GM23338 (cell line): ENCODE measurements at regions not wholly inside any gene's neighbourhood (a gene's known extent, or its start where the extent isn't known, plus 50 kb on each side); places are given as distances from the start of the nearest gene placed in this dataset.

Experiments
- ATAC-seq: fragments of 200-7000 bp; cut with Tn5 transposase; 3 replicates; pipeline ENCODE4 v1.9.1; 2020
- DNase-seq: peaks from one replicate; pipeline ENCODE4 v3.0.0-alpha.2; 2015; ENCODE audit warnings: low spot score
- H2AFZ ChIP-seq: fragments of 200-600 bp; sonication (generic); 2 replicates; pipeline ENCODE4 v1.8.0; 2016; ENCODE audit warnings: antibody characterized with exemption, mild to moderate bottlenecking, moderate library complexity
- H3F3A ChIP-seq: fragments of 200-600 bp; sonication (generic); replicated peaks from 2 replicates; pipeline ENCODE4 v1.8.0; 2017; ENCODE audit warnings: antibody characterized with exemption, mixed run types, low read depth
- H3K27ac ChIP-seq: fragments of 200-600 bp; sonication (generic); 2 replicates; pipeline ENCODE4 v1.6.1; 2016; ENCODE audit warnings: low read depth
- H3K27me3 ChIP-seq: fragments of 200-600 bp; sonication (generic); 2 replicates; pipeline ENCODE4 v1.8.0; 2016; ENCODE audit warnings: mild to moderate bottlenecking, mixed run types, moderate library complexity; ENCODE audit not compliant: insufficient read depth
- H3K36me3 ChIP-seq: fragments of 200-600 bp; sonication (generic); 2 replicates; pipeline ENCODE4 v1.8.0; 2016; ENCODE audit warnings: mild to moderate bottlenecking; ENCODE audit not compliant: insufficient read depth
- H3K4me1 ChIP-seq: fragments of 200-600 bp; sonication (generic); 2 replicates; pipeline ENCODE4 v1.8.0; 2016; ENCODE audit warnings: mild to moderate bottlenecking, moderate library complexity; ENCODE audit not compliant: insufficient read depth
- H3K4me2 ChIP-seq: fragments of 200-600 bp; sonication (generic); 2 replicates; pipeline ENCODE4 v1.7.1; 2017; ENCODE audit warnings: mixed run types
- H3K4me3 ChIP-seq: fragments of 200-600 bp; sonication (generic); 2 replicates; pipeline ENCODE4 v1.6.1; 2016; ENCODE audit warnings: mixed run types
- H3K79me2 ChIP-seq: fragments of 200-600 bp; sonication (generic); replicated peaks from 2 replicates; pipeline ENCODE4 v1.8.0; 2017; ENCODE audit warnings: mild to moderate bottlenecking; ENCODE audit not compliant: insufficient read depth
- H3K9me2 ChIP-seq: fragments of 200-600 bp; sonication (generic); 2 replicates; pipeline ENCODE4 v1.8.0; 2017; ENCODE audit not compliant: insufficient read depth
- H4K20me1 ChIP-seq: fragments of 200-600 bp; sonication (generic); replicated peaks from 2 replicates; pipeline ENCODE4 v1.8.0; 2017; ENCODE audit warnings: mild to moderate bottlenecking; ENCODE audit not compliant: insufficient read depth
- H3K27ac Mint-ChIP-seq: 2 replicates; pipeline ENCODE4 v1.8.0; 2020; ENCODE audit warnings: inconsistent platforms, mild to moderate bottlenecking, moderate library complexity, mixed read lengths
- H3K27me3 Mint-ChIP-seq: 3 replicates; pipeline ENCODE4 v1.8.0; 2022; ENCODE audit warnings: low read depth, mild to moderate bottlenecking, moderate library complexity, mixed read lengths, inconsistent platforms; ENCODE audit not compliant: insufficient read depth, poor library complexity
- H3K36me3 Mint-ChIP-seq: 3 replicates; pipeline ENCODE4 v1.8.0; 2021; ENCODE audit warnings: low read depth, mild to moderate bottlenecking, inconsistent platforms, moderate library complexity, mixed read lengths
- H3K4me1 Mint-ChIP-seq: 3 replicates; pipeline ENCODE4 v1.8.0; 2020; ENCODE audit warnings: mild to moderate bottlenecking, inconsistent platforms, mixed read lengths
- H3K4me3 Mint-ChIP-seq: 3 replicates; pipeline ENCODE4 v1.8.0; 2021; ENCODE audit warnings: moderate library complexity, mild to moderate bottlenecking, inconsistent platforms, mixed read lengths
- H3K9me3 Mint-ChIP-seq: 3 replicates; pipeline ENCODE4 v1.8.0; 2020; ENCODE audit warnings: moderate library complexity, mild to moderate bottlenecking, inconsistent platforms, mixed read lengths
- EZH2 ChIP-seq: fragments of 200-600 bp; sonication (generic); IDR thresholded peaks from one replicate; pipeline ENCODE4 v1.8.0; 2017; ENCODE audit warnings: antibody characterized with exemption, mild to moderate bottlenecking, low read depth; ENCODE audit not compliant: unreplicated experiment
- EZH2phosphoT487 ChIP-seq: fragments of 200-600 bp; sonication (generic); IDR thresholded peaks from one replicate; pipeline ENCODE4 v1.8.1; 2018; ENCODE audit warnings: antibody characterized with exemption; ENCODE audit not compliant: unreplicated experiment
- NANOG ChIP-seq: IDR thresholded peaks from 2 replicates; pipeline ENCODE4 v1.6.1; 2016; ENCODE audit warnings: antibody characterized with exemption, borderline replicate concordance
- POLR2AphosphoS5 ChIP-seq: IDR thresholded peaks from 2 replicates; pipeline ENCODE4 v1.6.1; 2016; ENCODE audit warnings: antibody characterized with exemption, low read depth
- ZNF331 ChIP-seq: fragments of 250-450 bp; sonication (Bioruptor Pico); IDR thresholded peaks from 2 replicates; pipeline ENCODE4 v1.5.0; 2020; ENCODE audit warnings: low read depth, mild to moderate bottlenecking, moderate library complexity
- TF ChIP-seq, protein P1 (sequence below): IDR thresholded peaks from one replicate; pipeline ENCODE4 v1.6.1; 2018; ENCODE audit warnings: antibody characterized with exemption; ENCODE audit not compliant: unreplicated experiment
- TF ChIP-seq, protein P2 (sequence below): IDR thresholded peaks from 2 replicates; pipeline ENCODE4 v1.6.1; 2016; ENCODE audit warnings: antibody characterized with exemption
- TF ChIP-seq, protein P3 (sequence below), 2 experiments: fragments of 200-600 bp in 1 of 2; sonication (generic) in 1 of 2; conservative IDR thresholded peaks; 2 replicates each; pipeline versions ENCODE4 v1.5.1 to v1.6.1; 2016 to 2017; ENCODE audit warnings: antibody characterized with exemption in 2 of 2, low read depth in 2 of 2, mild to moderate bottlenecking in 2 of 2, moderate library complexity in 1 of 2
- TF ChIP-seq, protein P4 (sequence below): fragments of 250-450 bp; sonication (Bioruptor Pico); IDR thresholded peaks from 2 replicates; pipeline ENCODE4 v1.5.0; 2020; ENCODE audit warnings: mild to moderate bottlenecking, moderate library complexity

DNA sequence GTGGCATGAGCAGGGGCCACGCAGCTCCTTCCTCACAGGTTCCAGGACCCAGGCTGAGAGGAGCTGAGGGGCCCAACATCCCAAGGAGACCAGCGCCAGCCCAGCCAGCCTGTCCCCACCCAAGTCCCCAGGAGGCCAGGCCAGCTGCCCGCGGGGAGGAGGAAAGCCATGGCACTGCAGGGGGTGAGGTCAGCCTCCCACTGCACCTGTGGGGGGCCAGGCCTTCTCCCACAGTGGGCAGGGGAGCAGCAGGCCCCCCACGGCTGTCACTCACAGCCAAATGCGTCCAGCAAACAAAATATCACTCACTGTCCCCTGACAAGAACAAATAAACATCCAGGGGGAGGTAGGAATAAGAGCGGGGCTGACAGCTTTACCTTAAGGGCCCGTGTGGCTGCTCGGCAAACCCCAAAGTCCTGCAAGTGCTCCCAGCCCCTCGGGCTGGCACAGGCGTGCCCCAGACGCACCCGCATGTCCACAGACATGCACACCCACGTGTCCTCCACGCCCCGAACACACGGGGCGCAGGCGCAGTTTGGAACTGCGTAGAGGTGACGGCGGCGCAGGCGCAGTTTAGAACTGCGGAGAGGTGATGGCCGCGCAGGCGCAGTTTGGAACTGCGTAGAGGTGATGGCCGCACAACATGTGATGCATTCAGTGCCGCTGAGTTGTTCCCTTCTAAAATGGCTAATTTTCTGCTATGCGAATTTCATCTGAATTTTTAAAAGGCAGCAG lies 291.1 kb downstream of the FOXL1 start:
- Histone ChIP-seq H3K9me2 (no peaks in the 10 kb centered on the region), H4K20me1 (no peaks in the 10 kb centered on the region), H3K4me3 (no peak overlapping the region), H3K79me2 (no peaks in the 10 kb centered on the region), H3K36me3 (no peaks in the 10 kb centered on the region), H3F3A (no peaks in the 10 kb centered on the region), H3K27me3 (no peaks in the 10 kb centered on the region), H3K4me2 (no peak overlapping the region), H3K27ac (no peak overlapping the region), H2AFZ (no peak overlapping the region), H3K4me1 (no peaks in the 10 kb centered on the region)
- TF ChIP-seq NANOG = no peak
- TF ChIP-seq ZNF331 (CRISPR knock-in tag) = no peak
- TF ChIP-seq, protein P1, sequence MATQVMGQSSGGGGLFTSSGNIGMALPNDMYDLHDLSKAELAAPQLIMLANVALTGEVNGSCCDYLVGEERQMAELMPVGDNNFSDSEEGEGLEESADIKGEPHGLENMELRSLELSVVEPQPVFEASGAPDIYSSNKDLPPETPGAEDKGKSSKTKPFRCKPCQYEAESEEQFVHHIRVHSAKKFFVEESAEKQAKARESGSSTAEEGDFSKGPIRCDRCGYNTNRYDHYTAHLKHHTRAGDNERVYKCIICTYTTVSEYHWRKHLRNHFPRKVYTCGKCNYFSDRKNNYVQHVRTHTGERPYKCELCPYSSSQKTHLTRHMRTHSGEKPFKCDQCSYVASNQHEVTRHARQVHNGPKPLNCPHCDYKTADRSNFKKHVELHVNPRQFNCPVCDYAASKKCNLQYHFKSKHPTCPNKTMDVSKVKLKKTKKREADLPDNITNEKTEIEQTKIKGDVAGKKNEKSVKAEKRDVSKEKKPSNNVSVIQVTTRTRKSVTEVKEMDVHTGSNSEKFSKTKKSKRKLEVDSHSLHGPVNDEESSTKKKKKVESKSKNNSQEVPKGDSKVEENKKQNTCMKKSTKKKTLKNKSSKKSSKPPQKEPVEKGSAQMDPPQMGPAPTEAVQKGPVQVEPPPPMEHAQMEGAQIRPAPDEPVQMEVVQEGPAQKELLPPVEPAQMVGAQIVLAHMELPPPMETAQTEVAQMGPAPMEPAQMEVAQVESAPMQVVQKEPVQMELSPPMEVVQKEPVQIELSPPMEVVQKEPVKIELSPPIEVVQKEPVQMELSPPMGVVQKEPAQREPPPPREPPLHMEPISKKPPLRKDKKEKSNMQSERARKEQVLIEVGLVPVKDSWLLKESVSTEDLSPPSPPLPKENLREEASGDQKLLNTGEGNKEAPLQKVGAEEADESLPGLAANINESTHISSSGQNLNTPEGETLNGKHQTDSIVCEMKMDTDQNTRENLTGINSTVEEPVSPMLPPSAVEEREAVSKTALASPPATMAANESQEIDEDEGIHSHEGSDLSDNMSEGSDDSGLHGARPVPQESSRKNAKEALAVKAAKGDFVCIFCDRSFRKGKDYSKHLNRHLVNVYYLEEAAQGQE = no peak
- TF ChIP-seq, protein P2, sequence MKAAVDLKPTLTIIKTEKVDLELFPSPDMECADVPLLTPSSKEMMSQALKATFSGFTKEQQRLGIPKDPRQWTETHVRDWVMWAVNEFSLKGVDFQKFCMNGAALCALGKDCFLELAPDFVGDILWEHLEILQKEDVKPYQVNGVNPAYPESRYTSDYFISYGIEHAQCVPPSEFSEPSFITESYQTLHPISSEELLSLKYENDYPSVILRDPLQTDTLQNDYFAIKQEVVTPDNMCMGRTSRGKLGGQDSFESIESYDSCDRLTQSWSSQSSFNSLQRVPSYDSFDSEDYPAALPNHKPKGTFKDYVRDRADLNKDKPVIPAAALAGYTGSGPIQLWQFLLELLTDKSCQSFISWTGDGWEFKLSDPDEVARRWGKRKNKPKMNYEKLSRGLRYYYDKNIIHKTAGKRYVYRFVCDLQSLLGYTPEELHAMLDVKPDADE = no peak
- TF ChIP-seq POLR2AphosphoS5 = no peak
- TF ChIP-seq, protein P3, sequence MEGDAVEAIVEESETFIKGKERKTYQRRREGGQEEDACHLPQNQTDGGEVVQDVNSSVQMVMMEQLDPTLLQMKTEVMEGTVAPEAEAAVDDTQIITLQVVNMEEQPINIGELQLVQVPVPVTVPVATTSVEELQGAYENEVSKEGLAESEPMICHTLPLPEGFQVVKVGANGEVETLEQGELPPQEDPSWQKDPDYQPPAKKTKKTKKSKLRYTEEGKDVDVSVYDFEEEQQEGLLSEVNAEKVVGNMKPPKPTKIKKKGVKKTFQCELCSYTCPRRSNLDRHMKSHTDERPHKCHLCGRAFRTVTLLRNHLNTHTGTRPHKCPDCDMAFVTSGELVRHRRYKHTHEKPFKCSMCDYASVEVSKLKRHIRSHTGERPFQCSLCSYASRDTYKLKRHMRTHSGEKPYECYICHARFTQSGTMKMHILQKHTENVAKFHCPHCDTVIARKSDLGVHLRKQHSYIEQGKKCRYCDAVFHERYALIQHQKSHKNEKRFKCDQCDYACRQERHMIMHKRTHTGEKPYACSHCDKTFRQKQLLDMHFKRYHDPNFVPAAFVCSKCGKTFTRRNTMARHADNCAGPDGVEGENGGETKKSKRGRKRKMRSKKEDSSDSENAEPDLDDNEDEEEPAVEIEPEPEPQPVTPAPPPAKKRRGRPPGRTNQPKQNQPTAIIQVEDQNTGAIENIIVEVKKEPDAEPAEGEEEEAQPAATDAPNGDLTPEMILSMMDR (conservative IDR thresholded peaks at IDR 0.05; ENCODE audit: low read depth in 2 of 2) = no peak
- TF ChIP-seq EZH2phosphoT487 = no peak
- TF ChIP-seq EZH2 = no peak
- Mint-ChIP-seq H3K27ac (no peak overlapping the region), H3K9me3 (peaks cover 3% of the 10 kb centered on the region; the same call in 2 of the 3 replicates), H3K36me3 (no peaks in the 10 kb centered on the region; the same call in 2 of the 3 replicates), H3K27me3 (peaks cover 9% of the 10 kb centered on the region), H3K4me1 (peaks cover 3% of the 10 kb centered on the region; the same call in 1 of the 3 replicates), H3K4me3 (no peak overlapping the region)
- no peak for ATAC-seq
- no peak for DNase-seq

DNA sequence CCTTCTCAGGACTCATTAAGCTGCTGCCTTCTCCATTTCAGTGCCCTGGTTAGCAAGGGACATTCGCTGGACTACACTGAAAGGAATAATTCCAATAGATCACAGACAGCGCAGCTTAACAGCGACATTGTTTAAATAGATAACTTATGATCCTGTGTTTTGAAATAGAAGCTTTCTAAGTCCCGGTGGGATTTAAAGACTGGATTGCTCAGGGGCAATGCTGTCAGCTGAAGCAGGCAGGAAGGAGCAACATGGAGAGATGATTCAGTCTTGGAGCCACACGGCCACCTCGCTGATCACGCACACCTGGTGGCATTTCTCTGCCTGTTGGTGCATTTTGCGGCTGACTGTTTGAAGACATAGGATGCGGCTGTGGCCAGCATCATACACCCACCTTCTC lies 292.0 kb downstream of the FOXL1 start:
- Histone ChIP-seq H3F3A (no peaks in the 10 kb centered on the region), H3K79me2 (no peaks in the 10 kb centered on the region), H3K27ac (no peak overlapping the region), H3K36me3 (no peaks in the 10 kb centered on the region), H3K4me2 (no peak overlapping the region), H3K27me3 (no peaks in the 10 kb centered on the region), H3K4me3 (no peak overlapping the region), H3K4me1 (no peaks in the 10 kb centered on the region), H4K20me1 (no peaks in the 10 kb centered on the region), H2AFZ (no peak overlapping the region; the same call in 1 of the 2 replicates), H3K9me2 (no peaks in the 10 kb centered on the region)
- no peak overlapping the region for H3K27ac Mint-ChIP-seq
- no peaks in the 10 kb centered on the region; the same call in 2 of the 3 replicates for H3K9me3 Mint-ChIP-seq
- H3K36me3 Mint-ChIP-seq = no peaks in the 10 kb centered on the region; the same call in 2 of the 3 replicates
- no peak for ATAC-seq
- H3K4me1 Mint-ChIP-seq = peaks cover 3% of the 10 kb centered on the region; the same call in 1 of the 3 replicates
- no peak for DNase-seq
- no peak overlapping the region for H3K4me3 Mint-ChIP-seq
- H3K27me3 Mint-ChIP-seq = peaks cover 9% of the 10 kb centered on the region
- TF ChIP-seq, protein P4, sequence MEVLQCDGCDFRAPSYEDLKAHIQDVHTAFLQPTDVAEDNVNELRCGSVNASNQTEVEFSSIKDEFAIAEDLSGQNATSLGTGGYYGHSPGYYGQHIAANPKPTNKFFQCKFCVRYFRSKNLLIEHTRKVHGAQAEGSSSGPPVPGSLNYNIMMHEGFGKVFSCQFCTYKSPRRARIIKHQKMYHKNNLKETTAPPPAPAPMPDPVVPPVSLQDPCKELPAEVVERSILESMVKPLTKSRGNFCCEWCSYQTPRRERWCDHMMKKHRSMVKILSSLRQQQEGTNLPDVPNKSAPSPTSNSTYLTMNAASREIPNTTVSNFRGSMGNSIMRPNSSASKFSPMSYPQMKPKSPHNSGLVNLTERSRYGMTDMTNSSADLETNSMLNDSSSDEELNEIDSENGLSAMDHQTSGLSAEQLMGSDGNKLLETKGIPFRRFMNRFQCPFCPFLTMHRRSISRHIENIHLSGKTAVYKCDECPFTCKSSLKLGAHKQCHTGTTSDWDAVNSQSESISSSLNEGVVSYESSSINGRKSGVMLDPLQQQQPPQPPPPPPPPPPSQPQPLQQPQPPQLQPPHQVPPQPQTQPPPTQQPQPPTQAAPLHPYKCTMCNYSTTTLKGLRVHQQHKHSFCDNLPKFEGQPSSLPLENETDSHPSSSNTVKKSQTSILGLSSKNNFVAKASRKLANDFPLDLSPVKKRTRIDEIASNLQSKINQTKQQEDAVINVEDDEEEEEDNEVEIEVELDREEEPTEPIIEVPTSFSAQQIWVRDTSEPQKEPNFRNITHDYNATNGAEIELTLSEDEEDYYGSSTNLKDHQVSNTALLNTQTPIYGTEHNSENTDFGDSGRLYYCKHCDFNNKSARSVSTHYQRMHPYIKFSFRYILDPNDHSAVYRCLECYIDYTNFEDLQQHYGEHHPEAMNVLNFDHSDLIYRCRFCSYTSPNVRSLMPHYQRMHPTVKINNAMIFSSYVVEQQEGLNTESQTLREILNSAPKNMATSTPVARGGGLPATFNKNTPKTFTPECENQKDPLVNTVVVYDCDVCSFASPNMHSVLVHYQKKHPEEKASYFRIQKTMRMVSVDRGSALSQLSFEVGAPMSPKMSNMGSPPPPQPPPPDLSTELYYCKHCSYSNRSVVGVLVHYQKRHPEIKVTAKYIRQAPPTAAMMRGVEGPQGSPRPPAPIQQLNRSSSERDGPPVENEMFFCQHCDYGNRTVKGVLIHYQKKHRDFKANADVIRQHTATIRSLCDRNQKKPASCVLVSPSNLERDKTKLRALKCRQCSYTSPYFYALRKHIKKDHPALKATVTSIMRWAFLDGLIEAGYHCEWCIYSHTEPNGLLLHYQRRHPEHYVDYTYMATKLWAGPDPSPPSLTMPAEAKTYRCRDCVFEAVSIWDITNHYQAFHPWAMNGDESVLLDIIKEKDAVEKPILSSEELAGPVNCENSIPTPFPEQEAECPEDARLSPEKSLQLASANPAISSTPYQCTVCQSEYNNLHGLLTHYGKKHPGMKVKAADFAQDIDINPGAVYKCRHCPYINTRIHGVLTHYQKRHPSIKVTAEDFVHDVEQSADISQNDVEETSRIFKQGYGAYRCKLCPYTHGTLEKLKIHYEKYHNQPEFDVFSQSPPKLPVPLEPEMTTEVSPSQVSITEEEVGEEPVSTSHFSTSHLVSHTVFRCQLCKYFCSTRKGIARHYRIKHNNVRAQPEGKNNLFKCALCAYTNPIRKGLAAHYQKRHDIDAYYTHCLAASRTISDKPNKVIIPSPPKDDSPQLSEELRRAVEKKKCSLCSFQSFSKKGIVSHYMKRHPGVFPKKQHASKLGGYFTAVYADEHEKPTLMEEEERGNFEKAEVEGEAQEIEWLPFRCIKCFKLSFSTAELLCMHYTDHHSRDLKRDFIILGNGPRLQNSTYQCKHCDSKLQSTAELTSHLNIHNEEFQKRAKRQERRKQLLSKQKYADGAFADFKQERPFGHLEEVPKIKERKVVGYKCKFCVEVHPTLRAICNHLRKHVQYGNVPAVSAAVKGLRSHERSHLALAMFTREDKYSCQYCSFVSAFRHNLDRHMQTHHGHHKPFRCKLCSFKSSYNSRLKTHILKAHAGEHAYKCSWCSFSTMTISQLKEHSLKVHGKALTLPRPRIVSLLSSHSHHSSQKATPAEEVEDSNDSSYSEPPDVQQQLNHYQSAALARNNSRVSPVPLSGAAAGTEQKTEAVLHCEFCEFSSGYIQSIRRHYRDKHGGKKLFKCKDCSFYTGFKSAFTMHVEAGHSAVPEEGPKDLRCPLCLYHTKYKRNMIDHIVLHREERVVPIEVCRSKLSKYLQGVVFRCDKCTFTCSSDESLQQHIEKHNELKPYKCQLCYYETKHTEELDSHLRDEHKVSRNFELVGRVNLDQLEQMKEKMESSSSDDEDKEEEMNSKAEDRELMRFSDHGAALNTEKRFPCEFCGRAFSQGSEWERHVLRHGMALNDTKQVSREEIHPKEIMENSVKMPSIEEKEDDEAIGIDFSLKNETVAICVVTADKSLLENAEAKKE = no peak
